Upper lobe of right lung (tissue), 1 donor: ENCODE measurements at regions not wholly inside any gene's neighbourhood (a gene's known extent, or its start where the extent isn't known, plus 50 kb on each side); places are given as distances from the start of the nearest gene placed in this dataset.
"Not testable (repeated sequence)": the region's sequence is repeated elsewhere in the genome, so short reads cannot be mapped to it uniquely, and the experiment has no call there.

ENCODE experiments used
- ATAC-seq: fragments of 200-7000 bp; cut with Tn5 transposase; one replicate; pipeline ENCODE4 v1.9.1; 2020; ENCODE audit warnings: mild to moderate bottlenecking, moderate library complexity
- DNase-seq: peaks from one replicate; pipeline ENCODE4 v3.0.0-alpha.2; 2020
- H3K27ac ChIP-seq: fragments of 200-600 bp; one replicate; pipeline ENCODE4 v1.8.0; 2022
- H3K27me3 ChIP-seq: fragments of 200-600 bp; one replicate; pipeline ENCODE4 v1.8.0; 2022; ENCODE audit warnings: mild to moderate bottlenecking
- H3K36me3 ChIP-seq: fragments of 200-600 bp; one replicate; pipeline ENCODE4 v1.8.0; 2022
- H3K4me1 ChIP-seq: fragments of 200-600 bp; one replicate; pipeline ENCODE4 v1.8.0; 2022
- H3K4me3 ChIP-seq: fragments of 200-600 bp; one replicate; pipeline ENCODE4 v1.8.0; 2022; ENCODE audit warnings: mild to moderate bottlenecking
- H3K9me3 ChIP-seq: fragments of 200-600 bp; one replicate; pipeline ENCODE4 v1.8.0; 2022
- intact Hi-C: fragments of 100-400 bp; cut with DNase I; formaldehyde crosslinking; loops from one replicate; pipeline ENCODE4 v1.11.0; 2022
- TF ChIP-seq, protein P1 (sequence below): fragments of 200-600 bp; IDR thresholded peaks from one replicate; pipeline ENCODE4 v1.8.0; 2022; ENCODE audit warnings: antibody characterized with exemption
- donor health status: DM: no; HTN: yes; CAD: no; lungs with severe emphysema.

DNA sequence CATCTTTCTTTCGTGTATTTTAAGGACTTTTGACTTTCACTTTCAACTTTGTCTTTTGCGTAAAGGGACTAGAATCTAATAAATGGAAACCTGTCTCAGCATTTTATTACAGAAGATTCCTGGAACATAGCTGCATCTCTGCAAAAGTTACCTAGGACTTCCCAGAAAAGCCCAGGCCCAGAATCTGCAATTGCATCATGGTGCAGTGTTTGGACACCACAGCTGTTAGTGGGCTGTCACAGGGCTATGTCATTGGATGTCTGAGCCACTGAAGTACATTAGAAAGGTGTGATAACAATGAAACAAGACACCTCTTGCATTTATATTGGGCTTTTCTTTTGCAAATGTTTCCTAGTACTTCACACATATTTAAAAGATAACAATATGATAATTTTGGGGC is 199.9 kb upstream of the IGF1 start:
- TF ChIP-seq, protein P1, sequence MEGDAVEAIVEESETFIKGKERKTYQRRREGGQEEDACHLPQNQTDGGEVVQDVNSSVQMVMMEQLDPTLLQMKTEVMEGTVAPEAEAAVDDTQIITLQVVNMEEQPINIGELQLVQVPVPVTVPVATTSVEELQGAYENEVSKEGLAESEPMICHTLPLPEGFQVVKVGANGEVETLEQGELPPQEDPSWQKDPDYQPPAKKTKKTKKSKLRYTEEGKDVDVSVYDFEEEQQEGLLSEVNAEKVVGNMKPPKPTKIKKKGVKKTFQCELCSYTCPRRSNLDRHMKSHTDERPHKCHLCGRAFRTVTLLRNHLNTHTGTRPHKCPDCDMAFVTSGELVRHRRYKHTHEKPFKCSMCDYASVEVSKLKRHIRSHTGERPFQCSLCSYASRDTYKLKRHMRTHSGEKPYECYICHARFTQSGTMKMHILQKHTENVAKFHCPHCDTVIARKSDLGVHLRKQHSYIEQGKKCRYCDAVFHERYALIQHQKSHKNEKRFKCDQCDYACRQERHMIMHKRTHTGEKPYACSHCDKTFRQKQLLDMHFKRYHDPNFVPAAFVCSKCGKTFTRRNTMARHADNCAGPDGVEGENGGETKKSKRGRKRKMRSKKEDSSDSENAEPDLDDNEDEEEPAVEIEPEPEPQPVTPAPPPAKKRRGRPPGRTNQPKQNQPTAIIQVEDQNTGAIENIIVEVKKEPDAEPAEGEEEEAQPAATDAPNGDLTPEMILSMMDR = no peak
- Histone ChIP-seq H3K4me3 (no peak overlapping the region), H3K4me1 (no peaks in the 10 kb centered on the region), H3K9me3 (no peaks in the 10 kb centered on the region), H3K27me3 (no peaks in the 10 kb centered on the region), H3K36me3 (no peaks in the 10 kb centered on the region), H3K27ac (no peak overlapping the region)
- ATAC-seq = no peak
- no peak for DNase-seq
- intact Hi-C loops = no loop called here

DNA sequence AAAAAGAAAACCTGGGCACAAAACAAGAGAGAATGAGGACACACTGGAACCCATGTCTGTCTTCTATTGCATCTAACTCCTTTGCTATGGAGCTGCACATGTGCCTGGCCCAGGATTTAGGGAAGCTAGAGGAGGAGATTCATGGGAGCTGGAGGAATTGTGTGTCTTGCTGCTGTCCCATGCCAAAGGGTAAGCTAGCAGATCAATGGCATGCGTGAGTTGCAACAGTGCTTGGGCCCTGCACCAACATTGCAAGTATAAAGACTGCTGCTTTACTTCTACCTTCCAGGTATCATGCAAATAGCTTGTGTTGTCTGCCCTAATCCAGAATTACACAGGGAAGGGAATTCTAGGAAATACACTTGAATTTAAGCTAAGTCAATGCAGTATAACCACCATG is 196.4 kb upstream of the IGF1 start:
- Histone ChIP-seq H3K36me3 (no peaks in the 10 kb centered on the region), H3K4me1 (no peaks in the 10 kb centered on the region), H3K27ac (no peak overlapping the region), H3K4me3 (no peak overlapping the region), H3K27me3 (no peaks in the 10 kb centered on the region), H3K9me3 (peaks cover 9% of the 10 kb centered on the region)
- intact Hi-C loops = no loop called here
- TF ChIP-seq, protein P1 = no peak
- DNase-seq (no peak), ATAC-seq (no peak)

DNA sequence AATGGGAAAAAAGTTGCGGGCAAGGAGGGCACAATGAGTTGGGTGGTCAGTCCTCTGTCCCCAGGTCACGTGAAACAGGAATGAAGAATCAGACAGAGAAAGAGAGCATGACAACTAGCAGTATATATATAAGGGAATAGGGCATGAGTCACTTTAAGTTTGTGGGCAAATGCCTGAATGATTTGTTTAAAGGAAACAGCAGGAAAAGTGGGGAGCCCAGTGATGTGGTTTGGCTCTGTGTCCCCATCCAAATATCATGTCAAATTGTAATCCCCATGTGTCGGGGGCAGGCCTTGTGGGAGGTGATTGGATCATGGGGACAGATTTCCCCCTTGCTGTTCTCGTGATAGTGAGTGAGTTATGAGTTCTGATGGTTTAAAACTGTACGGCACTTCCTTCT is 195.3 kb upstream of the IGF1 start:
- intact Hi-C loops = no loop called here
- H3K4me1 ChIP-seq = no peaks in the 10 kb centered on the region
- H3K27me3 ChIP-seq = no peaks in the 10 kb centered on the region
- H3K4me3 ChIP-seq = no peak overlapping the region
- ATAC-seq = no peak
- TF ChIP-seq, protein P1 = no peak
- no peak for DNase-seq
- no peaks in the 10 kb centered on the region for H3K36me3 ChIP-seq
- peaks cover 9% of the 10 kb centered on the region for H3K9me3 ChIP-seq
- H3K27ac ChIP-seq = no peak overlapping the region

DNA sequence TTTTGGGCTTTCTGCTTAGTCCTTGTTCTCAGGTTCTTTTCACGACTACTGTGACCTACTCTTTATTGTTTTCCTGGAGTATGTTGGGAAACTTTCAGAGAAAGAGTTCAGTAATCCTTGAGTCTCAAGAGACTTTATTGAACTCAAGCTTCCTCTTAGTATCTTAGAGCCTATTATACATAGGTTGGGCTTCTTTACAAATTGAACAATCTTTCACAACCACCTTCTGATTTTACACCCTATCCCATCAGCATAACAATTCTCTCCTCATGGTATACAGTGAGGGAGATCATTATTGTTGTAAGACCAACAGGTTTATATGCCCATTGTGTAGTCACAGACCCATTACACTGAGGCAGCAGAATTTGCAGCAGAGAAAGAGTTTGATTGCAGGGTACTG is 193.2 kb upstream of the IGF1 start:
- DNase-seq (no peak), ATAC-seq (no peak)
- intact Hi-C loops = no loop called here
- Histone ChIP-seq H3K4me1 (no peaks in the 10 kb centered on the region), H3K9me3 (peaks cover 9% of the 10 kb centered on the region), H3K27me3 (no peaks in the 10 kb centered on the region), H3K4me3 (no peak overlapping the region), H3K36me3 (no peaks in the 10 kb centered on the region), H3K27ac (no peak overlapping the region)
- TF ChIP-seq, protein P1 = no peak

DNA sequence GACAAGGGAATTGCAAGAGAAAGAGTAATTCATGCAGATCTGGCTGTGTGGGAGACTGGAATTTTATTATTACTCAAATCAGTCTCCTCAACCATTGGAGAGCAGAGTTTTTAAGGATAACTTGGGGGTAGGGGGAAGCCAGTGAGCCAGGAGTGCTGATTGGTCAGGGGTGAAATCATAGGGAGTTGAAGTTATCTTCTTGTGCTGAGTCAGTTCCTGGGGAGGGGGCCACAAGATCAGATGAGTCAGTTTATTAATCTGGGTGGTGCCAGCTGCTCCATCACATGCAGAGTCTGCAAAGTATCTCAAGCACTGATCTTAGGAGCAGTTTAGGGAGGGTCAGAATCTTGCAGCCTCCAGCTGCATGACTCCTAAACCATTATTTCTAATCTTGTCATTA is 191.8 kb upstream of the IGF1 start:
- intact Hi-C loops, H3K27me3 ChIP-seq, H3K4me1 ChIP-seq, H3K36me3 ChIP-seq, DNase-seq, H3K4me3 ChIP-seq, H3K27ac ChIP-seq, ATAC-seq, H3K9me3 ChIP-seq: not testable (repeated sequence)

DNA sequence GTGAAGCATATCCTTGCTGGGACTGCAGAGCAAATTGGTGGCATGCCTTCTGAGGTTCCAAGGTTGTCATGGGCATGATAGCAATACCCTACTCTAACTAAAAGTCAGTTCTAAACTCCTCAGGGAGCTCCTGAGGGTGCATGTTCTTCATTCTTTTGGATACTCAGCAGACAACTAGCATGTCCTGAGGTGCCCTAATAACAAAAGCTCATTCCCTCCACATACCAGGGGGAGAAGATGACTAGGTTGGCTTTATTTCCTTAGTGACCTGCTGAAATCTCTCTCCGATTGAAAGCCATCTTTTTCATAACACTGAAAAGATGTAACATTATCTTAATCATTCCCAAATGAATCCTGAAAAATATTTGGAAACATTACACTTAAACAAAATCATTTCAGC is 188.7 kb upstream of the IGF1 start:
- H3K36me3 ChIP-seq = no peaks in the 10 kb centered on the region
- DNase-seq = no peak
- peaks cover 9% of the 10 kb centered on the region for H3K9me3 ChIP-seq
- ATAC-seq = no peak
- no peaks in the 10 kb centered on the region for H3K27me3 ChIP-seq
- H3K27ac ChIP-seq = no peak overlapping the region
- H3K4me1 ChIP-seq = no peaks in the 10 kb centered on the region
- TF ChIP-seq, protein P1 = no peak
- no peak overlapping the region for H3K4me3 ChIP-seq
- intact Hi-C loops = no loop called here

DNA sequence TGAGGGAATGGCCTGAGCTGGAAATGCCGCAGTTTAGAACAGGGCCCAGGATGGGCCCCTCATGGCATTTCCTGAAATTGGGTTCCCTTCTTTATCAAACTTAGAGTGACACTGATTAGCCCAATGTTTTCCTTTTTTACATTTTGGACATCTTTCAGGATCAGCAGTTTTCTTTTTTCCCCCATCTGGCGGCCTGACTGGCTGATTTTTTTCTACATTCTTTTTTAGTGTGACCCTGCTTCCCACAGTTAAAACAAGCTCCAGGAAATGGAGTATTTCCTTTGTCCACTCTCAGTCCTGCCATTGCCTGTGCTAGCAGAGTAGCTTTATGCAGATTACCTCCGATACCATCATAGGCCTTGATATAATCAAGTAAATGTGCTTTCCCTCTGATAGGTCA is 185.8 kb upstream of the IGF1 start:
- intact Hi-C loops, ATAC-seq, DNase-seq, H3K4me3 ChIP-seq, H3K4me1 ChIP-seq, H3K27ac ChIP-seq, H3K9me3 ChIP-seq, H3K27me3 ChIP-seq, H3K36me3 ChIP-seq: not testable (repeated sequence)
